A204.1 (cell line): ENCODE measurements at regions not wholly inside any gene's neighbourhood (a gene's known extent, or its start where the extent isn't known, plus 50 kb on each side); places are given as distances from the start of the nearest gene placed in this dataset.

Source experiments
- FAIRE-seq: peaks from 2 replicates; lab custom pipeline; 2012; peaks lifted over from hg19 to GRCh38; lab: Jason Lieb, UNC

GRCh38 chr1:69163779-69164178 lies 403.9 kb upstream of the LRRC7 start:
- FAIRE-seq: no peak

GRCh38 chr1:69167876-69168275 lies 399.8 kb upstream of the LRRC7 start:
- no peak for FAIRE-seq

- no peak for FAIRE-seq
Observed at GRCh38 chr1:69171248-69171647, 396.5 kb upstream of the LRRC7 start.

- FAIRE-seq: no peak
Observed at GRCh38 chr1:69172003-69173000, 395.4 kb upstream of the LRRC7 start.

- no peak for FAIRE-seq
Observed at GRCh38 chr1:69175053-69175452, 392.7 kb upstream of the LRRC7 start.

- FAIRE-seq: peak; percentile 74
Observed at GRCh38 chr1:69180358-69180757, 387.4 kb upstream of the LRRC7 start.

- FAIRE-seq: no peak
Observed at GRCh38 chr1:69185378-69185777, 382.3 kb upstream of the LRRC7 start.

GRCh38 chr1:69191335-69191734 lies 376.4 kb upstream of the LRRC7 start:
- no peak for FAIRE-seq

- FAIRE-seq: no peak
Observed at GRCh38 chr1:69195136-69195535, 372.6 kb upstream of the LRRC7 start.

- FAIRE-seq: no peak
Observed at GRCh38 chr1:69196071-69196470, 371.7 kb upstream of the LRRC7 start.

- FAIRE-seq: no peak
Observed at GRCh38 chr1:69197816-69198215, 369.9 kb upstream of the LRRC7 start.

GRCh38 chr1:69201716-69202115 lies 366.0 kb upstream of the LRRC7 start:
- no peak for FAIRE-seq

GRCh38 chr1:69203166-69203565 lies 364.6 kb upstream of the LRRC7 start:
- FAIRE-seq: no peak

- no peak for FAIRE-seq
Observed at GRCh38 chr1:69213644-69214043, 354.1 kb upstream of the LRRC7 start.

- no peak for FAIRE-seq
Observed at GRCh38 chr1:69215883-69216282, 351.8 kb upstream of the LRRC7 start.

- peak; percentile 100 for FAIRE-seq
Observed at GRCh38 chr1:69220672-69221071, 347.1 kb upstream of the LRRC7 start.

GRCh38 chr1:69221524-69221923 lies 346.2 kb upstream of the LRRC7 start:
- no peak for FAIRE-seq

GRCh38 chr1:69223156-69223555 lies 344.6 kb upstream of the LRRC7 start:
- FAIRE-seq: no peak

GRCh38 chr1:69228501-69228900 lies 339.2 kb upstream of the LRRC7 start:
- FAIRE-seq: no peak

- no peak for FAIRE-seq
Observed at GRCh38 chr1:69230208-69230607, 337.5 kb upstream of the LRRC7 start.

GRCh38 chr1:69233463-69233862 lies 334.3 kb upstream of the LRRC7 start:
- no peak for FAIRE-seq

- FAIRE-seq: no peak
Observed at GRCh38 chr1:69244211-69244610, 323.5 kb upstream of the LRRC7 start.

- FAIRE-seq: no peak
Observed at GRCh38 chr1:69246109-69246508, 321.6 kb upstream of the LRRC7 start.

GRCh38 chr1:69246710-69247109 lies 321.0 kb upstream of the LRRC7 start:
- no peak for FAIRE-seq
